Neural crest cell (in vitro differentiated cells): ENCODE measurements at regions not wholly inside any gene's neighbourhood (a gene's known extent, or its start where the extent isn't known, plus 50 kb on each side); places are given as distances from the start of the nearest gene placed in this dataset.
"Not testable (repeated sequence)": the region's sequence is repeated elsewhere in the genome, so short reads cannot be mapped to it uniquely, and the experiment has no call there.

Experiments used
- DNase-seq: peaks from one replicate; pipeline ENCODE4 v3.0.0; 2021; ENCODE audit warnings: low read depth, mixed read lengths, low spot score
- H3K27ac Mint-ChIP-seq: one replicate; pipeline ENCODE4 v1.8.0; 2021; ENCODE audit warnings: mild to moderate bottlenecking, mixed read lengths; ENCODE audit not compliant: unreplicated experiment
- H3K27me3 Mint-ChIP-seq: 2 replicates; pipeline ENCODE4 v1.8.0; 2021; ENCODE audit warnings: low read depth, mild to moderate bottlenecking, mixed read lengths
- H3K36me3 Mint-ChIP-seq: 2 replicates; pipeline ENCODE4 v1.8.0; 2021; ENCODE audit warnings: low read depth, mild to moderate bottlenecking, mixed read lengths
- H3K4me1 Mint-ChIP-seq: 2 replicates; pipeline ENCODE4 v1.8.0; 2021; ENCODE audit warnings: mixed read lengths
- H3K4me3 Mint-ChIP-seq: one replicate; pipeline ENCODE4 v1.8.0; 2021; ENCODE audit warnings: mild to moderate bottlenecking, mixed read lengths
- H3K9me3 Mint-ChIP-seq: 2 replicates; pipeline ENCODE4 v1.8.0; 2021; ENCODE audit warnings: mixed read lengths
- TF ChIP-seq, protein P1 (sequence below): fragments of 200-600 bp; sonication (generic); conservative IDR thresholded peaks from 2 replicates; pipeline ENCODE4 v1.5.0; 2021; ENCODE audit warnings: antibody characterized with exemption, mild to moderate bottlenecking

DNA sequence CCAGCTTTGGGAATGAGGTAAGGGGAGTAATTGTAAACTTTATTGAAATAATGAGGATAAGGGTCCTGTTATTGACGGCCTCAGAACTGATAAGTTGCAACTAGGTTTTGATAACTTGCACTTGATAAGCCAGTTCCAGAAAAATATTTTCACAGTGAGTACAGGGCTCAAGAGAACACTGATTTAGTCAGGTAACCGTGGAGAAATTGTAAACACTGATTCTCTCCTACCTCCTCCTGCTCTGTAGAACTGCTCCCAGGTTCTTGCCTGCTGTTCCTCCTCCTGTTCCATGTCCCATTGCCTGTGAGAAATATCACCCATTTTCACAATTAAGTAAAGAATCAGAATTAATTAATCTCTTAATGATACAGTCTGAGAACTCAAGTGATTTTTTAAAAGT lies 55.0 kb upstream of the CXXC4 start:
- no peaks in the 10 kb centered on the region for H3K27me3 Mint-ChIP-seq
- no peaks in the 10 kb centered on the region for H3K4me1 Mint-ChIP-seq

DNA sequence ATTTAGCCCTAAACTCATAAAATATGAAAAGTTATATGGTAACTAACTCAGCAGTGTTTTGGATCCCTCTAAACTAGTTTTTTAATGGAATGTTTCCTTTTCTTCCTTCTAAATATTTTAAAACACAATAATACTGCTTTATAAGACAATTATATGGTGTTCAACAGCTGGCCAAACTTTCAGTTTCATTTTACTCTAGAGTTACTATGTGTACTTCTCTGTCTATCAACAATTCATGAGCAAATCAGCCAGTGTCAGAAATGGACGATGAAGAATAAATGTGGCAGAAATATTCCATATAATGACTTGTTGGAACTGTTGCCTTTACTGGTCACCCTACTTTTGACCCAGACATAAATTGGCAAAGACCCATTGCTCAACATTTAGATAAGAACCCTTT lies 64.8 kb upstream of the CXXC4 start:
- DNase-seq = no peak
- Mint-ChIP-seq H3K4me1 (no peaks in the 10 kb centered on the region), H3K4me3 (no peak overlapping the region), H3K27ac (no peak overlapping the region), H3K27me3 (no peaks in the 10 kb centered on the region), H3K9me3 (no peaks in the 10 kb centered on the region), H3K36me3 (no peaks in the 10 kb centered on the region)
- TF ChIP-seq, protein P1, sequence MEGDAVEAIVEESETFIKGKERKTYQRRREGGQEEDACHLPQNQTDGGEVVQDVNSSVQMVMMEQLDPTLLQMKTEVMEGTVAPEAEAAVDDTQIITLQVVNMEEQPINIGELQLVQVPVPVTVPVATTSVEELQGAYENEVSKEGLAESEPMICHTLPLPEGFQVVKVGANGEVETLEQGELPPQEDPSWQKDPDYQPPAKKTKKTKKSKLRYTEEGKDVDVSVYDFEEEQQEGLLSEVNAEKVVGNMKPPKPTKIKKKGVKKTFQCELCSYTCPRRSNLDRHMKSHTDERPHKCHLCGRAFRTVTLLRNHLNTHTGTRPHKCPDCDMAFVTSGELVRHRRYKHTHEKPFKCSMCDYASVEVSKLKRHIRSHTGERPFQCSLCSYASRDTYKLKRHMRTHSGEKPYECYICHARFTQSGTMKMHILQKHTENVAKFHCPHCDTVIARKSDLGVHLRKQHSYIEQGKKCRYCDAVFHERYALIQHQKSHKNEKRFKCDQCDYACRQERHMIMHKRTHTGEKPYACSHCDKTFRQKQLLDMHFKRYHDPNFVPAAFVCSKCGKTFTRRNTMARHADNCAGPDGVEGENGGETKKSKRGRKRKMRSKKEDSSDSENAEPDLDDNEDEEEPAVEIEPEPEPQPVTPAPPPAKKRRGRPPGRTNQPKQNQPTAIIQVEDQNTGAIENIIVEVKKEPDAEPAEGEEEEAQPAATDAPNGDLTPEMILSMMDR = no peak

More for the DNA sequence above, 55.0 kb upstream of the CXXC4 start:
- H3K36me3 Mint-ChIP-seq = no peaks in the 10 kb centered on the region
- TF ChIP-seq, protein P1 = no peak
- no peak overlapping the region for H3K4me3 Mint-ChIP-seq
- no peaks in the 10 kb centered on the region for H3K9me3 Mint-ChIP-seq
- no peak overlapping the region for H3K27ac Mint-ChIP-seq
- DNase-seq = no peak

DNA sequence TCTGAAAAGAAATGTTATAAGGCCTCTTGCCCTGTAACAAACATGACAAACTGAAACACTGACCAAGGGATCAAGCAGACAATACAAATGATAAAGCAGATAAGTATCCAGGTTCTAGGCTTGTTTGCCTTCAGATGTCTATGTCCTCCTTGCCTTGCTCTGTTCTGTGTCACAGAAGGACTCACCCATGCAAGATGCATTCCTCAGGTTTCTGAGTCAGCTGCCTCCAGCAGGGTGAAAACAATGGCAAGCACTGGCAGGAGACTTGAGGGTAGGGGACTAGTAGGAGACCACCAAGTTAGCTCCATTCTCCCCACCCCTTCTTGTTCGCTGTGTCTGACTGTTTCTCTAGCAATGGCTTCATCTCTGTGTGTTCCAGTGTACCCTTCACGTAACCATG lies 76.6 kb upstream of the CXXC4 start:
- Mint-ChIP-seq H3K36me3 (peaks cover 4% of the 10 kb centered on the region), H3K9me3 (peaks cover 2% of the 10 kb centered on the region), H3K4me3 (no peak overlapping the region), H3K27me3 (no peaks in the 10 kb centered on the region), H3K27ac (no peak overlapping the region), H3K4me1 (peaks cover 7% of the 10 kb centered on the region)
- no peak for DNase-seq
- TF ChIP-seq, protein P1 = no peak

DNA sequence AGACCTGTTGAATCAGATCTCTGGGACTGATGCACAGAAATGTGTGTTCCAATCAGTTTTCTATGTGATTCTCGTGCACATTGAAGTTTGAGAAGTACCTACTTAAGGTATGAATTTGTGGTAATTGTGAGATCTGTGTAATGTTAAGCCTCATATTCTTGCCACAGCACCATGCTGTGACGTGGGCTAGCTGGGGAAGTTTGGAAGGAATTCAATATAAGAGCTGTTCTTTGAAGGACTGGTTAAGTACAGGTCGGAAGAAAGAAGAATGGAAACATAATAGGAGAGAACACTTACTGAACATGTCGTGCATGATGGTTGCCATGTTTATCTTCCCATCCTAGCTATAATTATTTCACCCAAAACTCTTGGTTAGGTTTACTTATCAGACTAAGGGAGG lies 79.7 kb upstream of the CXXC4 start:
- no peaks in the 10 kb centered on the region for H3K36me3 Mint-ChIP-seq
- H3K4me3 Mint-ChIP-seq = no peak overlapping the region
- no peak for DNase-seq
- H3K27ac Mint-ChIP-seq = no peak overlapping the region
- H3K27me3 Mint-ChIP-seq = no peaks in the 10 kb centered on the region
- TF ChIP-seq, protein P1 = no peak
- no peaks in the 10 kb centered on the region for H3K9me3 Mint-ChIP-seq
- H3K4me1 Mint-ChIP-seq = peaks cover 9% of the 10 kb centered on the region

DNA sequence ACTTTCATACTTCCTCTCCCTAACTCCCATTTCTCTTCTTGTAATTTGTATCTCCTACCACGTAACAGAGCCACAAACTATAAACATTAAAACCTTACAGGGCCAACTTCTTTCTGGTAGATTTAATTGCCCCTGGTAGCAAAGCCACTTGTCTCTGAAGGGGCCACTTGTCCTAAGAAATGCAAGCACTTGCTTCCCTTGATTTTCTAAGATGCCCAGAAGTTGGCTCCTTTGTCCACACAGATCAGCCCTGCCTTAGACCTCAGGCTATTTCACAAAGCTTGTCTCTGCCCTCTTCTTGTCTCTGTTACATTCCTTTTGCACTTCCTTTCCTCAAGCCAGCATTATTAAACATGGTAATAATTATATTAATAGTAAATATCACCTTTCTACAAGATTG lies 80.6 kb upstream of the CXXC4 start:
- Mint-ChIP-seq H3K4me3 (no peak overlapping the region), H3K27me3 (no peaks in the 10 kb centered on the region), H3K36me3 (no peaks in the 10 kb centered on the region), H3K9me3 (no peaks in the 10 kb centered on the region), H3K27ac (peak overlapping the region; percentile 45), H3K4me1 (peaks cover 9% of the 10 kb centered on the region)
- TF ChIP-seq, protein P1 = no peak
- DNase-seq = no peak

DNA sequence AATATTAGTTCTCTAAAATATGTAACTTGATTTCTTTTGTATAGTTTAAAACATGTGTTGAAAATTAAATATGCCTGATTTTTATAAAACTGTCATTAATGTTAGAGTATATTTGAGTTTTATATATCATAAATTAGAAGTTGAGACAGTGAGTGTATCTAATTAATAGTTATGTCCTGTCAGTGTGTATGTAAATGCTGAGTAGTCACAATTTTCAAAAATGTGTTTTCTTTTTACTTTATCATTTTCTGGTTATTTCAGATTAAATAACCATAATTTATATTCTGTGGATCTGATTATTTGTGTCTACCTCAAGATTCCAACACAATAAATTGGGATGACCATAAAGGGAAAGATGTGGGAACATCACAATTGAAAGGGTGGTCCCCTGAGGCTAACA lies 82.7 kb upstream of the CXXC4 start:
- no peak for DNase-seq
- H3K4me3 Mint-ChIP-seq = no peak overlapping the region
- H3K27me3 Mint-ChIP-seq = no peaks in the 10 kb centered on the region
- TF ChIP-seq, protein P1 = no peak
- no peaks in the 10 kb centered on the region for H3K36me3 Mint-ChIP-seq
- H3K27ac Mint-ChIP-seq = peak overlapping the region; percentile 78
- H3K4me1 Mint-ChIP-seq = peaks cover 9% of the 10 kb centered on the region
- no peaks in the 10 kb centered on the region for H3K9me3 Mint-ChIP-seq

DNA sequence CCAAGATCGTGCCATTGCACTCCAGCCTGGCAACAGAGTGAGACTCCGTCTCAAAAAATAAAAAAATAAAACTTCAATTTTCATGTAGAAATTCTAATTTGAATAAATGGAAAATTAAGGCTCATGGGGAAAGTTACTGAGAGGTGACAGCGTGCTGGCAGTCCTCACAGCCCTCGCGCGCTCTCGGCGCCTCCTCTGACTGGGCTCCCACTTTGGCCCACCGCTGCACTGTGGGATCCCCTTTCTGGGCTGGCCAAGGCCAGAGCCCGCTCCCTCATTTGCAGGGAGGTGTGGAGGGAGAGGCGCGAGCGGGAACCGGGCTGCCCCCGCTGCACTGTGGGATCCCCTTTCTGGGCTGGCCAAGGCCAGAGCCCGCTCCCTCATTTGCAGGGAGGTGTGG lies 86.8 kb upstream of the CXXC4 start:
- H3K4me1 Mint-ChIP-seq, H3K27me3 Mint-ChIP-seq, H3K27ac Mint-ChIP-seq, H3K36me3 Mint-ChIP-seq, H3K4me3 Mint-ChIP-seq, H3K9me3 Mint-ChIP-seq, DNase-seq: not testable (repeated sequence)

DNA sequence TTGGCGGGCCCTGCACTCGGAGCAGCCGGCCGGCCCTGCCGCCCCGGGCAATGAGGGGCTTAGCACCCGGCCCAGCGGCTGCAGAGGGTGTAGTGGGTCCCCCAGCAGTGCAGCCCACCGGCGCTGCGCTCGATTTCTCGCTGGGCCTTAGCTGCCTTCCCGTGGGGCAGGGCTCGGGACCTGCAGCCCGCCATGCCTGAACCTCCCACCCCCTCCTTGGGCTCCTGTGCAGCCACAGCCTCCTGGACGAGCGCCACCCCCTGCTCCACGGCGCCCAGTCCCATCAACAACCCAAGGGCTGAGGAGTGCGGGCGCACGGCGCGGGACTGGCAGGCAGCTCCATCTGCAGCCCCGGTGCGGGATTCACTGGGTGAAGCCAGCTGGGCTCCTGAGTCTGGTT lies 87.4 kb upstream of the CXXC4 start:
- H3K4me3 Mint-ChIP-seq, H3K36me3 Mint-ChIP-seq, H3K4me1 Mint-ChIP-seq, H3K9me3 Mint-ChIP-seq, H3K27me3 Mint-ChIP-seq, DNase-seq, H3K27ac Mint-ChIP-seq: not testable (repeated sequence)
